ENCODE measurements at regions not wholly inside any gene's neighbourhood (a gene's known extent, or its start where the extent isn't known, plus 50 kb on each side); places are given as distances from the start of the nearest gene placed in this dataset.

DNA sequence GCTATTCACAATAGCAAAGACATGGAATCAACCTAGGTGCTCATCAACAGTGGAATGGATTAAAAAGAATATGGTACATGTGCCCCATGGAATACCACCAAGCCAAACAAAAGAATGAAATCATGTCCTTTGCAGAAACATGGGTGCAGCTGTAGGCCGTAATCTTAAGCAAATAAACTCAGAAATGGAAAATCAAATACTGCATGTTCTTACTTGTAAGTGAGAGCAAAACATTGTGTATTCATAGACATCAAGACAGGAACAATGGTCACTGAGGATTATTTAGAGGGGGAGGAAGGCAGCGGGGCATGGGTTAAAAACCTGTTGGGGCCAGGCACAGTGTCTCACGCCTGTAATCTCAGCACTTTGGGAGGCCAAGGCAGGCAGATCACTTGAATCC lies 304.7 kb upstream of the ROBO2 start:
- no peak for TF ChIP-seq CTCF (IDR thresholded peaks at IDR 0.05; ENCODE audit: insufficient read depth, low read length)
- TF ChIP-seq GABPA (IDR thresholded peaks at IDR 0.05; ENCODE audit: low read depth), result no peak
- TF ChIP-seq, protein P1, sequence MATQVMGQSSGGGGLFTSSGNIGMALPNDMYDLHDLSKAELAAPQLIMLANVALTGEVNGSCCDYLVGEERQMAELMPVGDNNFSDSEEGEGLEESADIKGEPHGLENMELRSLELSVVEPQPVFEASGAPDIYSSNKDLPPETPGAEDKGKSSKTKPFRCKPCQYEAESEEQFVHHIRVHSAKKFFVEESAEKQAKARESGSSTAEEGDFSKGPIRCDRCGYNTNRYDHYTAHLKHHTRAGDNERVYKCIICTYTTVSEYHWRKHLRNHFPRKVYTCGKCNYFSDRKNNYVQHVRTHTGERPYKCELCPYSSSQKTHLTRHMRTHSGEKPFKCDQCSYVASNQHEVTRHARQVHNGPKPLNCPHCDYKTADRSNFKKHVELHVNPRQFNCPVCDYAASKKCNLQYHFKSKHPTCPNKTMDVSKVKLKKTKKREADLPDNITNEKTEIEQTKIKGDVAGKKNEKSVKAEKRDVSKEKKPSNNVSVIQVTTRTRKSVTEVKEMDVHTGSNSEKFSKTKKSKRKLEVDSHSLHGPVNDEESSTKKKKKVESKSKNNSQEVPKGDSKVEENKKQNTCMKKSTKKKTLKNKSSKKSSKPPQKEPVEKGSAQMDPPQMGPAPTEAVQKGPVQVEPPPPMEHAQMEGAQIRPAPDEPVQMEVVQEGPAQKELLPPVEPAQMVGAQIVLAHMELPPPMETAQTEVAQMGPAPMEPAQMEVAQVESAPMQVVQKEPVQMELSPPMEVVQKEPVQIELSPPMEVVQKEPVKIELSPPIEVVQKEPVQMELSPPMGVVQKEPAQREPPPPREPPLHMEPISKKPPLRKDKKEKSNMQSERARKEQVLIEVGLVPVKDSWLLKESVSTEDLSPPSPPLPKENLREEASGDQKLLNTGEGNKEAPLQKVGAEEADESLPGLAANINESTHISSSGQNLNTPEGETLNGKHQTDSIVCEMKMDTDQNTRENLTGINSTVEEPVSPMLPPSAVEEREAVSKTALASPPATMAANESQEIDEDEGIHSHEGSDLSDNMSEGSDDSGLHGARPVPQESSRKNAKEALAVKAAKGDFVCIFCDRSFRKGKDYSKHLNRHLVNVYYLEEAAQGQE (IDR thresholded peaks at IDR 0.05; ENCODE audit: insufficient replicate concordance, low read depth), result no peak

All from HL-60 (cell line).